Inflammatory macrophage (primary cell): ENCODE measurements at regions not wholly inside any gene's neighbourhood (a gene's known extent, or its start where the extent isn't known, plus 50 kb on each side); places are given as distances from the start of the nearest gene placed in this dataset.

Source experiments
- DNase-seq, 2 donors: peaks; one replicate each; pipeline ENCODE4 v3.0.0-alpha.2; 2020 to 2022

GRCh38 chr9:1269533-1270315 lies 219.6 kb downstream of the DMRT2 start:
- no peak for DNase-seq

- DNase-seq, result no peak
Measured at GRCh38 chr9:1271367-1271766, 221.2 kb downstream of the DMRT2 start.

DNA sequence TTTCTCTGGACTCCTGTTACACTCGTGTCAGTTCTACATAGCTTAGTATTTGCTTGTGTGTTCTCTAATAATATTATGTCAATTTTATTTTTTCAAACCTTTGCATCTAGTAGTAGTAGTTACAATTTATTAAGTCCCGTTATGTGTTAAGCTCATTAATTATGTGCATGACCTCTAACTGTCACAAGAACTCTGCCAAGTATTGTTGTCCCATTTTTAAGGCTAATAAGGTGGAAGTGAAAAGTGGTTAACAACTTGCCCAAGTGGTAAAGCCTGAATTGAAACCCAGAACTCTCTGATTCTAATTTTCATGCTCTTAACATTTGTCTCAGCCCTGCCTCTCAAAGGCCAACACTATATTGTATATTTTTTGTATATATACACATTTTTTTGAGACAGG lies 221.6 kb downstream of the DMRT2 start:
- no peak for DNase-seq

DNA sequence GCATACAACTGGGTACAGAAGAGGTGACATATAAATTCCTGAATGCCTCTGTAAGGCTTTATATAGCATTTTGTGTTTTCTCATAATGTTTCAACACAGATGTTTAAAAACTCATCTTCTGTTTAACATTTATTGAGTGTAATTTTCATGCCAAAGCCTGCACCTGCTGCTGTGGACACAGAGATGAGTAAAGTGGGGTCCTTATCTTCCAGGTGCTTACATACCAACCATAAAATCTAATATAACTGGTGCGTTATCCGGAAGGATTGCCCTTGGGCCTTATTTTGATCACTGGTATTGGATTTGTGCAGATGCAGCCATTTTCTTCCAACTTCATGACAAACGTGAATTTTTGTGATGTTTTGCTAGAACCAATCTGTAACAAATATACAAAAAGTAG lies 222.3 kb downstream of the DMRT2 start:
- DNase-seq, result no peak

- no peak for DNase-seq
Measured at GRCh38 chr9:1273859-1274258, 223.7 kb downstream of the DMRT2 start.

DNA sequence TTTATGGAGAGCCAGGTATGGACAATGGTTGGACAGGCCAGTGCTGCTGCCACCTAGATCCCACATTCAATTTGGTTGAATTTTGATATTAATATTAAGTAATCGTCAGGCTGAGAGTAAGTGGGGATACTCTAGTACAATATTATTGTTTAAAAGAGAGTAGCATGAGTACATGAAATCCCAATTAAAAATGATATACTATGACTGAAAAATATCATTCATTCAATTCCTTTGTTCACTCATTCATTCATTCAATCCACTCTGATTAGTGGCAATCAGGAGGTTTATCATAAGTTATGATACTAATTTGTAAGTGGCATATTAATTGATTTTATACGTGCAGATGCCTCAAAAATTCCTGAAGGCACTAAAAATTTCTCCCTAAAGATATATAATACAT lies 224.2 kb downstream of the DMRT2 start:
- no peak for DNase-seq

DNA sequence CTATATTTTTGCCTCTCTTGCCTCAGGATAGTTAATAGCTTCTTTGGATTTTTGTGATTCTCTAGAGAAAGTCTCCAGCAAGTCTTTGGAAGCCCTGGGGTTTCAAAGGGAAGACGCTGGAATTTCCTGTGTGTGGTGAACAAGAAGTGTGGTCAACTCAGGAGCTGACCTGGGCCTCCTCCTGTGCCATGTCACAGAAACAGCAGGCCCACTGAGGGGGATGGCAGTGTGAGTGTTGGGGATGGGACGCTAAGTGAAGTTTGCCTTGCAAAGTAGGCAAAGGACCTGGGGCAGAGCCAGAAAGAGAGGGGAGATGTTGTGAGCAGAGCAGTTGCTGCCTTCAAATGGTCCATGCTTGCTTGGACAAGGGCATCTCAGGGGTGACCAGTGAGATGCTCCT lies 226.3 kb downstream of the DMRT2 start:
- no peak for DNase-seq

- no peak for DNase-seq
Measured at GRCh38 chr9:1284727-1285126, 234.6 kb downstream of the DMRT2 start.

DNA sequence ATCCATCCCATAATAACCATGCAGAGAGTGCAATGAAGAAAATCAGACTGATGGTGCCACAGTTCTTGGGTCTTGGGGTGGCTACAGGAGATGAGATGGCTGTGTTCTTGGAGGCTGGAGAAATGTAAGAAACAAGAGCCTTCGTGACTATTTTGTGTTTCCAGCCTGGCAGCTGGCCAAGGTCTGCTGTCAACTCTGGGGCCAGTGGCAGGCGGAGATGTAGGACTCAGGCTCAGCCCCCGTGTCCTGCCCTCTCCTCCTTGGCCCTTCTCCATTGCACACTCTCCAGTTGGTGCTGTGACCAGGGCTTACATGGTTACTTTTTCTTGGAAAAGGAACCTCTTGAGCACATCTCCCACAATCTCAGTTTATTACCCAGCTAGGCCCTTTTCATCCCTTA lies 235.4 kb downstream of the DMRT2 start:
- DNase-seq, result no peak

DNA sequence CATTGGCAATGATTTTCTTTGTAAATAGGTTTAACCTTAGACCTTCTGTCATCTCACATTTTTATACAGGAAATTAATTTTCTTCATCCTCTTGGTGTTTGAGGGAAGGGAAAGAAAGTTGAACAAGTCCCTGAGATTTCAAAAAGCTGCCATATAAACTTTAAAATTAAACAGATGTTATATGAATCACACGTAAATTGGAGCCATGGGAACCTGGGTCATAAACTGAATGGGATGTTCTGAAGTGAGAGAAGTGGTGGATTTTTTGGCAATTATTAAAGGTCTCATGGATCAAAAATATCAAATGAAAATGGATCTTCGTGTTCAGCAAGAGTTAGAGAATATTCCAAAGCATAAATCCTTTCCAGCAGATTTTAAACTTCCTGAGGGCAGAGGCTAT lies 242.2 kb downstream of the DMRT2 start:
- DNase-seq, result no peak

GRCh38 chr9:1294641-1295258 lies 244.6 kb downstream of the DMRT2 start:
- DNase-seq, result no peak

- no peak for DNase-seq
Measured at GRCh38 chr9:1296331-1296730, 246.2 kb downstream of the DMRT2 start.

DNA sequence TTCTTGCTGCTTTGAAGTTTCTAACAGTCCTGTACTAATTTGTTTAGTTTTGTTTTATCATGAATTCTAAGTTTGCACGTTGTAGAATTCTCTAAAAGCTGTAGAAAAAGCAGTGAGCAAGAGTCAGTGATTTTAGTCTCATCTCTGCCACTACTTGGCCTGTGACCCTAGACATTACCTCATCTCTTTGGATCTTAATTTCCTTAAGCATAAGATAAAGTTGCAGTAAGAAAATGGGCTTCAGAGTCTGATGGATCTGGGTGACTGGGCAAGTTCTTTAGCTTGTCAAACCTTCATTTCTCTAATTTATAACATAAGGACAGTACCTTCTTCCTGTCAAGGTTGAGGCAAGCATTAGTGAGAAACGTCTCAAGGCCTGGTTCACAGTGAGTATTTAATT lies 247.9 kb downstream of the DMRT2 start:
- no peak for DNase-seq

DNA sequence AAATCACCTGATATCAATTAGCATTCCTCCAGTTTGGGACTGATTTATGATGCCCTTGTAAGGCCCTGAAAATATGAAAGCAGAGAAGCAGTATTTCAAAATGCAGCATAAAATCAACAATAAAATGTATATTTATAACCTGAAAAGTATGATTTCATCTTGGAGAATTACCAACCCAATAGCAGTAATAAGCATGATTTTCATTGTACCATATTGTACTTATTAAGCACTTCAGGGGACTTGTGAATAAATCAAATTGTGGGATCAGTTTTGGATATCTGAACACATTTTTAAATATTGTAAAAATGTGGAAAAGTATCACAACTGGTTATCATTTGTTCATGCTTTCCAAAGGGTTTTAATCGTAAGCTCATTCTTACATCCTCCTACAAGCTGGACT lies 250.8 kb downstream of the DMRT2 start:
- DNase-seq, result no peak

GRCh38 chr9:1303932-1304331 lies 253.8 kb downstream of the DMRT2 start:
- DNase-seq, result no peak

- DNase-seq, result no peak
Measured at GRCh38 chr9:1311462-1312042, 261.4 kb downstream of the DMRT2 start.

GRCh38 chr9:1319436-1319835 lies 269.3 kb downstream of the DMRT2 start:
- no peak for DNase-seq

- DNase-seq, result no peak
Measured at GRCh38 chr9:1320051-1320557, 269.9 kb downstream of the DMRT2 start.

DNA sequence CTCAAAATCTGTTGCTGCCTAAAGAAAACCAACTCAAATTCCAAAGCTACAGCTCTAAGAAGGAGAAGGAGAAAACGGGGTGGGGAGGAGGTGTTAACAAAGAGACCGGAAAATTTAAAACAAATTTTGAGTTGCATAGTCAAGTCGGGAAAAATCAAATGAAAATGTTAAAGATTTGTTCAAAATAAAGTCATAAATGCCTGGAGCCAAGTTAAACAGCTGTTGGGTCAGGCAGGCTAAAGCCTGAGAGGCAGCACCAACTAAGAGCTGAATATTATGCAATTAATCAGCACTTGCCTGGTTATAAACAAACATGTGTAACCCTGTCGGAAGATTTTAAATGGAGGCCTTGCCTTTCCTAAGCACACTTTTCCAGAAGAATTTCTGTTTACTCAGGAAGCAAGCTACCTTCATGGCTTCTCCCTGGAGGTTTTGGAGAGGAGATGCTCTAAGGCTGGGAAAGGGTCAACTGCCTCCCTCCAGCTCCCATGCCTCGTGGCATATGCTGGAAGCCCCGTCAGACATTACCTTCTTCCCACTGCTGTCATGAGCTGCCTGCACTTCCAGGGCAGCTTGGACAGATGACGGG lies 270.5 kb downstream of the DMRT2 start:
- no peak for DNase-seq

- no peak for DNase-seq
Measured at GRCh38 chr9:1327467-1327866, 277.3 kb downstream of the DMRT2 start.

DNA sequence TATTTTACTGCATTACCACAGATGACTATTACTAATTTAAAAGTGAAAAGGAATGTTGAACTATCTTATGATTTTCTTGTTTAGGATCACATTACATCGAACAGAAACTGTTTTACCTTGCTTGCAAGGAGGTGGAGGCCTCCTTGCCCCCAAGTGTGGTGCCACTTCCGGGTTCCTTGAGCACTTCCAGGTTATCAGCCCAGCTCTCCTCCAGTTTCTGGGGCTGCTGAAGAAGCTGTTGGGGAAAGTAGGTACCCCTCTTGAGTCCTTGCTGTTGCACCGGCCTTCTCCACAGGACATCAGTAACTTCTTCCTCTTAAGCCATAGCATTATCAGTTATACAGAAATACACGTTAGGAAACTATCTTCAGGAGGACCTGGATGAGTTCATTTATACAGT lies 278.2 kb downstream of the DMRT2 start:
- no peak for DNase-seq

GRCh38 chr9:1331546-1332038 lies 281.4 kb downstream of the DMRT2 start:
- DNase-seq, result no peak

GRCh38 chr9:1332156-1332555 lies 282.0 kb downstream of the DMRT2 start:
- DNase-seq, result no peak
